ENCODE measurements at regions not wholly inside any gene's neighbourhood (a gene's known extent, or its start where the extent isn't known, plus 50 kb on each side); places are given as distances from the start of the nearest gene placed in this dataset.
A peak's percentile ranks its signal among the peaks of the same experiment; 100 is the strongest.

GRCh38 chr2:115904516-115904915, 1462.1 kb downstream of the DPP10 start:
- intact Hi-C loops (cut with micrococcal nuclease), result no loop called here
- DNase-seq (ENCODE audit: unreplicated experiment), result no peak
- Mint-ChIP-seq H3K4me1 (ENCODE audit: insufficient read depth, unreplicated experiment) (no peaks in the 10 kb centered on the region), H3K9me3 (ENCODE audit: unreplicated experiment) (peaks cover 20% of the 10 kb centered on the region), H3K27ac (ENCODE audit: low read depth, unreplicated experiment) (no peak overlapping the region), H3K36me3 (ENCODE audit: insufficient read depth, unreplicated experiment) (no peaks in the 10 kb centered on the region), H3K4me3 (ENCODE audit: unreplicated experiment) (no peak overlapping the region), H3K27me3 (ENCODE audit: insufficient read depth, unreplicated experiment) (no peaks in the 10 kb centered on the region)
- CTCF ChIA-PET, result no interaction called here
- no peak for TF ChIP-seq CTCF (IDR thresholded peaks at IDR 0.05; ENCODE audit: unreplicated experiment)
- POLR2A ChIA-PET, result no interaction called here
- no TSS peak for BruUV-seq (replicated peaks)

- BruUV-seq (replicated peaks), result no TSS peak
- intact Hi-C loops (cut with micrococcal nuclease), result no loop called here
- Mint-ChIP-seq H3K27me3 (ENCODE audit: insufficient read depth, unreplicated experiment) (no peaks in the 10 kb centered on the region), H3K27ac (ENCODE audit: low read depth, unreplicated experiment) (no peak overlapping the region), H3K4me3 (ENCODE audit: unreplicated experiment) (no peak overlapping the region), H3K9me3 (ENCODE audit: unreplicated experiment) (no peaks in the 10 kb centered on the region), H3K36me3 (ENCODE audit: insufficient read depth, unreplicated experiment) (no peaks in the 10 kb centered on the region), H3K4me1 (ENCODE audit: insufficient read depth, unreplicated experiment) (no peaks in the 10 kb centered on the region)
- no peak for DNase-seq (ENCODE audit: unreplicated experiment)
- no peak for TF ChIP-seq CTCF (IDR thresholded peaks at IDR 0.05; ENCODE audit: unreplicated experiment)
- ChIA-PET CTCF (no interaction called here), POLR2A (no interaction called here)
These were observed 1466.3 kb downstream of the DPP10 start for GRCh38 chr2:115908731-115909130.

- Mint-ChIP-seq H3K36me3 (ENCODE audit: insufficient read depth, unreplicated experiment) (no peaks in the 10 kb centered on the region), H3K27ac (ENCODE audit: low read depth, unreplicated experiment) (no peak overlapping the region), H3K9me3 (ENCODE audit: unreplicated experiment) (no peaks in the 10 kb centered on the region), H3K4me3 (ENCODE audit: unreplicated experiment) (no peak overlapping the region), H3K27me3 (ENCODE audit: insufficient read depth, unreplicated experiment) (no peaks in the 10 kb centered on the region), H3K4me1 (ENCODE audit: insufficient read depth, unreplicated experiment) (no peaks in the 10 kb centered on the region)
- CTCF ChIA-PET, result interaction anchor here (0.6 to 1.3 kb wide), 2 partner anchors 14 to 25 kb away, joined by 3 read pairs; no protein-coding TSS in a partner anchor
- peak; percentile 34 for DNase-seq (ENCODE audit: unreplicated experiment)
- no TSS peak for BruUV-seq (replicated peaks)
- TF ChIP-seq CTCF (IDR thresholded peaks at IDR 0.05; ENCODE audit: unreplicated experiment), result no peak
- POLR2A ChIA-PET, result no interaction called here
- intact Hi-C loops (cut with micrococcal nuclease), result no loop called here
These were observed 1467.8 kb downstream of the DPP10 start for GRCh38 chr2:115910270-115910669.

- no TSS peak for BruUV-seq (replicated peaks)
- Mint-ChIP-seq H3K27me3 (ENCODE audit: insufficient read depth, unreplicated experiment) (no peaks in the 10 kb centered on the region), H3K36me3 (ENCODE audit: insufficient read depth, unreplicated experiment) (no peaks in the 10 kb centered on the region), H3K9me3 (ENCODE audit: unreplicated experiment) (peaks cover 8% of the 10 kb centered on the region), H3K4me3 (ENCODE audit: unreplicated experiment) (no peak overlapping the region), H3K27ac (ENCODE audit: low read depth, unreplicated experiment) (no peak overlapping the region), H3K4me1 (ENCODE audit: insufficient read depth, unreplicated experiment) (peaks cover 5% of the 10 kb centered on the region)
- no peak for DNase-seq (ENCODE audit: unreplicated experiment)
- POLR2A ChIA-PET, result no interaction called here
- no peak for TF ChIP-seq CTCF (IDR thresholded peaks at IDR 0.05; ENCODE audit: unreplicated experiment)
- intact Hi-C loops (cut with micrococcal nuclease), result no loop called here
- CTCF ChIA-PET, result no interaction called here
These were observed 1471.5 kb downstream of the DPP10 start for GRCh38 chr2:115913921-115914320.

Measured in MCF 10A (cell line).